ENCODE measurements at regions not wholly inside any gene's neighbourhood (a gene's known extent, or its start where the extent isn't known, plus 50 kb on each side); places are given as distances from the start of the nearest gene placed in this dataset.

GRCh38 chr12:25616286-25616685 is 63.2 kb upstream of the LMNTD1 start:
- TF ChIP-seq CTCF (IDR thresholded peaks at IDR 0.05) (no peak), POLR2A (IDR thresholded peaks at IDR 0.05) (no peak)
